GM21390 (cell line): ENCODE measurements at regions not wholly inside any gene's neighbourhood (a gene's known extent, or its start where the extent isn't known, plus 50 kb on each side); places are given as distances from the start of the nearest gene placed in this dataset.
"Not testable (repeated sequence)": the region's sequence is repeated elsewhere in the genome, so short reads cannot be mapped to it uniquely, and the experiment has no call there.

ENCODE experiments used
- ATAC-seq: cut with Tn5 transposase; IDR thresholded peaks from one replicate; pipeline ENCODE4 v1.9.1; 2021; ENCODE audit not compliant: unreplicated experiment

GRCh38 chr4:156117743-156118142, 164.1 kb upstream of the CTSO start:
- ATAC-seq: no peak

GRCh38 chr4:156116991-156117390, 163.3 kb upstream of the CTSO start:
- no peak for ATAC-seq

GRCh38 chr4:156113138-156113765, 159.6 kb upstream of the CTSO start:
- ATAC-seq: no peak

- ATAC-seq: no peak
These were observed 158.0 kb upstream of the CTSO start for GRCh38 chr4:156111686-156112085.

- ATAC-seq: peak; percentile 49
These were observed 156.6 kb upstream of the CTSO start for GRCh38 chr4:156109943-156110900.

GRCh38 chr4:156109087-156109486, 155.4 kb upstream of the CTSO start:
- ATAC-seq: not testable (repeated sequence)

- no peak for ATAC-seq
These were observed 149.6 kb upstream of the CTSO start for GRCh38 chr4:156103311-156103710.

- ATAC-seq: no peak
These were observed 148.7 kb upstream of the CTSO start for GRCh38 chr4:156102411-156102810.

- ATAC-seq: no peak
These were observed 147.9 kb upstream of the CTSO start for GRCh38 chr4:156101571-156101970.

GRCh38 chr4:156100651-156101050, 147.0 kb upstream of the CTSO start:
- no peak for ATAC-seq

- ATAC-seq: no peak
These were observed 145.1 kb upstream of the CTSO start for GRCh38 chr4:156098805-156099204.

GRCh38 chr4:156085100-156085499, 131.4 kb upstream of the CTSO start:
- ATAC-seq: no peak

- no peak for ATAC-seq
These were observed 130.7 kb upstream of the CTSO start for GRCh38 chr4:156084373-156084772.

- no peak for ATAC-seq
These were observed 120.3 kb upstream of the CTSO start for GRCh38 chr4:156073976-156074375.

- no peak for ATAC-seq
These were observed 107.0 kb upstream of the CTSO start for GRCh38 chr4:156060661-156061060.

- no peak for ATAC-seq
These were observed 99.5 kb upstream of the CTSO start for GRCh38 chr4:156053174-156053573.

- ATAC-seq: no peak
These were observed 98.5 kb upstream of the CTSO start for GRCh38 chr4:156052116-156052515.

GRCh38 chr4:156038772-156039171, 85.1 kb upstream of the CTSO start:
- no peak for ATAC-seq

- no peak for ATAC-seq
These were observed 82.8 kb upstream of the CTSO start for GRCh38 chr4:156036496-156036895.

GRCh38 chr4:156029691-156030090, 76.0 kb upstream of the CTSO start:
- no peak for ATAC-seq

GRCh38 chr4:156021298-156021697, 67.6 kb upstream of the CTSO start:
- ATAC-seq: no peak

- no peak for ATAC-seq
These were observed 65.6 kb upstream of the CTSO start for GRCh38 chr4:156019246-156019645.
